Cardiac fibroblast (primary cell): ENCODE measurements at regions not wholly inside any gene's neighbourhood (a gene's known extent, or its start where the extent isn't known, plus 50 kb on each side); places are given as distances from the start of the nearest gene placed in this dataset.

Experiments
- DNase-seq, 2 donors: peaks; one replicate each; pipeline versions ENCODE4 v3.0.0 to v3.0.0-alpha.2; 2010; ENCODE audit warnings: low read depth in 2 of 2
- H3K4me3 ChIP-seq, 2 donors: replicated peaks in 1 of 2; 1 replicate in 1 of 2; 2 replicates in 1 of 2; pipeline ENCODE4 v1.5.1; 2011; ENCODE audit warnings: low read depth in 2 of 2, low read length in 2 of 2, mild to moderate bottlenecking in 2 of 2, moderate library complexity in 1 of 2
- TF ChIP-seq, protein P1 (sequence below): IDR thresholded peaks from one replicate; pipeline ENCODE4 v1.5.1; 2011; ENCODE audit warnings: low read depth, mild to moderate bottlenecking, low read length, inconsistent platforms

DNA sequence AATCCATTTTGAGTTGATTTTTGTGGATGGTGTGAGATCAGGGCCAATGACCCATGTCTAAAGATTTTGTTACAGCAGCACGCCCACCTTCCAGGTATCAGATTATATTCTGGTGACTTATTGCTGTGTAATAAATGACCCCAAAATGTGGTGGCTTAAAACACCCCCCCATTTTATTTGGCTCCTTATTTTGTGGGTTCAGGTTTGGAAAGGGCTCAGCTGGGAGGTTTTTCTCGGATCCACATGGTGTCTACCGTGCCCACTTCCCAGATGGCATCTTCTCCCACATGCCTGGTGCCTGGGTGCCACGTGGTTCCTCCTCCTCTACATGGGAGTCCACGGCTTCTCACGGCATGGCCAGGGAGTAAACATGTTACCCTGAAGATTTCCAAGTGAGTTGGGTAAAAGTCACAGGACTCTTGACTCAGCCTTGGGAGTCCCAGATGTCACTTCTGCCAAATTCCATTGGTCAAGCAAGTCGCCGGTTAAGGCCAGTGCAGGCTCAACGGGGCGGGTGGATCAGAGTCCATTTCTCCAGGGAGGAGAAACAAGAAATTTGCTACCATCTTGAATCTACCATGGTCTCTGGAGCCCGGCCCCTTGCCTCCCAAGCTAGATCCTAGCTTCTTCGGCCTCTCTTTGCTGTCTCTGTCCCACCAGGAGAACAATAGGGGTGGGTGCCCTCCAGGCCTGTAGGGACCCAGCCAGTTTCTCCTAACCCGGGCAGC is 214.3 kb downstream of the KIF26A start:
- H3K4me3 ChIP-seq: no peak overlapping the region
- TF ChIP-seq, protein P1, sequence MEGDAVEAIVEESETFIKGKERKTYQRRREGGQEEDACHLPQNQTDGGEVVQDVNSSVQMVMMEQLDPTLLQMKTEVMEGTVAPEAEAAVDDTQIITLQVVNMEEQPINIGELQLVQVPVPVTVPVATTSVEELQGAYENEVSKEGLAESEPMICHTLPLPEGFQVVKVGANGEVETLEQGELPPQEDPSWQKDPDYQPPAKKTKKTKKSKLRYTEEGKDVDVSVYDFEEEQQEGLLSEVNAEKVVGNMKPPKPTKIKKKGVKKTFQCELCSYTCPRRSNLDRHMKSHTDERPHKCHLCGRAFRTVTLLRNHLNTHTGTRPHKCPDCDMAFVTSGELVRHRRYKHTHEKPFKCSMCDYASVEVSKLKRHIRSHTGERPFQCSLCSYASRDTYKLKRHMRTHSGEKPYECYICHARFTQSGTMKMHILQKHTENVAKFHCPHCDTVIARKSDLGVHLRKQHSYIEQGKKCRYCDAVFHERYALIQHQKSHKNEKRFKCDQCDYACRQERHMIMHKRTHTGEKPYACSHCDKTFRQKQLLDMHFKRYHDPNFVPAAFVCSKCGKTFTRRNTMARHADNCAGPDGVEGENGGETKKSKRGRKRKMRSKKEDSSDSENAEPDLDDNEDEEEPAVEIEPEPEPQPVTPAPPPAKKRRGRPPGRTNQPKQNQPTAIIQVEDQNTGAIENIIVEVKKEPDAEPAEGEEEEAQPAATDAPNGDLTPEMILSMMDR: no peak
- no peak for DNase-seq

DNA sequence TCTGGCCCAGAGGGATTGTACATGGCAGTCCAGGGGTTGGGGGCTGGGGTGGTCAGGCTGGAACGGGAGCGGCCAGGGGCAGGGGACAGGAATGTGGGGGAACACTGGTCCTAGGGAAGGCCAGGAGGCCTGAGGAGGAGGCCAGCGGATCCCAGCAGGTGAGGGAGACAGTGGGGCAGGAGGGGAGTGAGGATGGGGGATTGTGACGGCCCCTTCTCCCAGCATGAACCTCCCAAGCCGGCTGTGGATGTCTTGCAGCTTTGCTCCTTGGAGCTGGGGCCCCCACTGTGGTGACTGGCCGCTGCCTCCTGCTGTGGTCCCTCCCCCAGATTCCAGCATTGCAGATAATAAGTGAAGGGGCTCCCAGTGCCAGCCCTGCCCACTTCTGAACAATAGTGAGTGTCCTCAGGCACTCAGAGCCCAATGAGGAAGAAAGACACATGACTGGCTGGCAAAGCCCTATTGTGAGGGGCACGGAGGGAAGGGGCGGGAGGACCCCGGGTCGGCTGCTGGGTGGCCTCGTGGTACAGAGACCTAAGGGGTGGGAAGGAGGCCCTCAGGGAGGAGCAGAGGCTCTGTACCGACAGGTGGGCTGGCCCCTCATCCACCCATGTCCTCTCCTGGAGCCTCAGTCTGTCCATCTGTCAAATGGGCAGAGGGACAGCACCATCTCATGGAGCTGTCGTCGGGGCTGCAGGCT is 215.0 kb downstream of the KIF26A start:
- H3K4me3 ChIP-seq: no peak overlapping the region
- TF ChIP-seq, protein P1: no peak
- DNase-seq: no peak

DNA sequence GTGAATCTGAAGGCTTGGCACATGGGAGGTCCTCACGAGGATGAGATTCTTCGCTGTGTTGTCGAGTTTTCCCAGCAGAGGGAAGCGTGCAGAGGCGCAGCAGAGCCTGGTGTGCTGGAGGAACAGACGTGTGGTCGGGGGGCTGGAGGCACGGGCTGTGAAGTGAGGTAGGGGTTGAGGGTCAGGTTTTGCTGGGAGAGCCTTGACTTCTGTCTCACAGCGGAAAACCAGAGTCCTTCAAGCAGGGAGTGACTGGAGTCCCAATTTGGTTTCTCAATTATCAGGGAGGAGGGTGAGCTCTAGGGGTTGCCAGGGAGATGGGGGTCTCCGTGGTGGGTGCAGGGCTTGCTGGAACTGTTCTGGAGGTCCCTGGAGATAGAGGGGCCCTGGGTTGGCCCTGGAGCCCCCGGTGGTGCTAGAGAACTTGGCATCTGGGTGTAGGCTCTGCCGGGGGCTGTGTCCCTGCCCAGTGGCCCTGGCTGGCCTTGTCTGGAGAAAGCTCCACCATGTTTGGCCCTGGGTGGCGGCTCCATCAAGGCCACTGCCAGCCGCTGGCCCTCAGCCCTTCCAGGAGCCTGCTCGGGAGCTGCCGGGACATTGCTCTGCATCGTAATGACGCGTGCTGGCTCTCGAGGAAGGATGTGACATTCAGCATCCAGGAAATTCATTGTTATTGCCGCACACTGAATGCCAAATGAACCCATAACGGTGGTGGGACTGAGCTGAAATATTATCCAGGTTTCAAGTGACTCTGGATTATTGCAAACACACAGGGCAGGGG is 215.7 kb downstream of the KIF26A start:
- no peak for DNase-seq
- H3K4me3 ChIP-seq: no peak overlapping the region
- TF ChIP-seq, protein P1: no peak

DNA sequence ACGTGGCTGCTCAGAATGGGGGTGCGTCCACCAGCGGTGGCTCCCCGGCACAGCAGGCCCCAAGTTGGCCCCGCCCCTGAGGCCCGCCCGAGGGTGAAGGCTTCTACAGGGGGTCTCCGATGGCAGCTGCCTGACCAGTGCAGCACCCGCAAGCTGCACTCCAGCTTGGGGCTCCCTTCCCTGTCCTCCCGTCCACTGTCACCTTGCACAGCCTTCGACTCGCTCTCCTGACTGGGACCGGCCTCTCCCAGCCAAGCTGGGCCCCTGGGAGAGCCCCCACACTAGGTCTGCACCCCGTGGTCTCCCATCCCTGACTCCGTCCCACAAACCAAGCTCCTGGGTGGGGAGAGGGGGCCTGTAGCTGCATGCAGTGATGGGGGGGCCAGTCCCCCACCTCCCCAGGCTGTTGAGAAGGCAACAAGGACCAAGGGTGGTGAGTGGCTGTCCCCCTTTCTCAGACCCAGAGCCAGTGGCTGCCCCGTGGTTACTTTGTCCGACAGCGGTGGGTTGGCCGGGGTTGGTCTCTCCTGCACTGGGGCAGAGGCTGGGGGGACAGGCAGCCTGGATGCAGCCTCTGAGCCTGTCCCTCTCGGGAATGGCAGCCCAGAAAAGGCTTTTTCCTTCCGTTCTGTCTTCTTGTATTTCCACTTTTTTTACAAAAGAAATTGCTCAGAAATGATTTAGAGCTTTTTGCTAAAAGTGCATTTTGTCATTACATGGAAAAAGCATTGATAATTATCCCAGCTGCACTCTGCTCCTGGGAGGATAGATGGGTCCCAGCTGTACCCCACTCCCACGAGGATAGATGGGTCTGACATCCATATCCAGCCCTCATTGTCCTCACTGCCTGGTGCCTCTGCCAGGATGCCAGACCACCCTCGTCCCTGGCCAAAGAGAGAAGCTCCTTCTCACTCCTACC is 217.0 kb downstream of the KIF26A start:
- DNase-seq: no peak
- TF ChIP-seq, protein P1: no peak
- no peak overlapping the region for H3K4me3 ChIP-seq

DNA sequence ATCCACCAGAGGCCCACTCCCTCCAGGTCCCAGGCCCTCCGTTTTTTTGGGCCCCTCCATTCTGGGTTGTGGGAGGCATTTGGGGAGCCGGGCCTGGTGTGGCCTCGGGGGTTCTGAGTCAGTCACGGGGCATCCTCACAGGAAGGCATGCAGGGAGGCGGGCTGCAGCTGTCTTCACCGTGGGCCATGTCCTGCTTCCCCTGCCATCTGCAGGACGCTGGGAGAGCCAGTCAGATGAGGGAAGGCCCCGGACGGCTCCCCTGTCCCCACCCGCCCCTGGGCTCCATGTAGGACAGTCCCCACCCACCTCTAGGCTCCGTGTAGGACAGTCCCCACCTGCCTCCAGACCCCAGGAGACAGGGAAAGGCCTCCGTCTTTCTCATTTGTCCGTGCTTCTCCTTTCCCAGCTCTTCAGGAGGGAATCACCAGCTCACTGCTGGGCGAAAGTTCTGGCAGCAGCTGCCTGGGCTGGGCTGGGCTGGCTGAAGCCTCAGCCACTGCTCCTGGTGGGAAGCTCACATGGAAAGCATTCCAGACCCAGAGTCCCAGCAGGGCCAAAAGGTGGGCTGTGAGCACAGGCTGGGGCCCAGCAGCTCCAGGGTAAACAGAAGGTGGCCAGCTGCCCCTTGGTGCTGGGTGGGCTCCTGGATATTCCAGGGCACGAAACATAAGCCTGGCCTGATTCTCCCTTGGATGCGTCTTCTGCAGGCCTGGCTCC is 217.8 kb downstream of the KIF26A start:
- TF ChIP-seq, protein P1: no peak
- DNase-seq: no peak

More for the DNA sequence above, 217.8 kb downstream of the KIF26A start:
- H3K4me3 ChIP-seq: no peak overlapping the region
